ENCODE measurements at regions not wholly inside any gene's neighbourhood (a gene's known extent, or its start where the extent isn't known, plus 50 kb on each side); places are given as distances from the start of the nearest gene placed in this dataset.

DNA sequence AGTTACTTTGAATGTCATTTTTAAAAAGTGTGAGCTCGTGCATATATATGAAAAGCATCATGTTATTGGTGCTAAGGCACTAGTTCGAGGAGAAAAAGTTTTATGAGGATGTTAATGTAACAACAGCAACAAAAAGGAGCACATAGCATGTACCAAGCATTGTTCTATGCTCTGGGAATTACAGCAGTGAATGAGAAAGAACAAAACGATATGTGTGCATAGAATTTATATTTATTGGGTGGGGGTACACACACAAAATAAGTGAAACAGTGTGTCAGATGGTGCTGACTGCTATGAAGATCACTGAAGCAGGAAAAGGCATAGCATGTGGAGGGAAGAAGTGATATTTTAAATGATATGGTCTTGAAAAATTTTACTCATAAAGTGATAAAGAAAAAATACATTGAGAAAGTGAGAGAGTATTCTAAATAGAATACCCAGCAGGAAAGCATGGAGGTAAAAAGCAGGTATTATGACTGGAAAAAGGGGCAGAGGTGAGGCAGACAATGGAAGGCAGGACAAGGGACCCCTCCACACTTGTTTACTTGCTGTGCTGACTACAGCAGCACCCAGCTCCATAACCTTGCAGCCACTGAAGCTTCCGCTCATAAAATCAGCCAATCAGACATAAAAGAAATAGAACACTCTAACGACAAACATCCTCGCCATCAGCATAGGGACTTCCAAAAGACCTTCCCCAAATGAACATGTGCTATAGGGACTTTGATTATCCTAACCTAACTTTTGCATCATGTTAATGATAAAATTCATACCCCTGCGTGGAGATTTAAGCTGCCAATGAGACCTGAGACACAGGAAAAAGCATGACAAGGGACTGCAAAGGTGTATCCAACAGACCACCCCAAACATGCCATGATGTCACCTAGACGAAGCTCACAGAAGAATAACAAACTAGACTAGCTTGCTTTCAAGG, 119.9 kb downstream of the HFE start:
- DNase-seq (ENCODE audit: extremely low read depth, low read depth): no peak
- TF ChIP-seq, protein P1, sequence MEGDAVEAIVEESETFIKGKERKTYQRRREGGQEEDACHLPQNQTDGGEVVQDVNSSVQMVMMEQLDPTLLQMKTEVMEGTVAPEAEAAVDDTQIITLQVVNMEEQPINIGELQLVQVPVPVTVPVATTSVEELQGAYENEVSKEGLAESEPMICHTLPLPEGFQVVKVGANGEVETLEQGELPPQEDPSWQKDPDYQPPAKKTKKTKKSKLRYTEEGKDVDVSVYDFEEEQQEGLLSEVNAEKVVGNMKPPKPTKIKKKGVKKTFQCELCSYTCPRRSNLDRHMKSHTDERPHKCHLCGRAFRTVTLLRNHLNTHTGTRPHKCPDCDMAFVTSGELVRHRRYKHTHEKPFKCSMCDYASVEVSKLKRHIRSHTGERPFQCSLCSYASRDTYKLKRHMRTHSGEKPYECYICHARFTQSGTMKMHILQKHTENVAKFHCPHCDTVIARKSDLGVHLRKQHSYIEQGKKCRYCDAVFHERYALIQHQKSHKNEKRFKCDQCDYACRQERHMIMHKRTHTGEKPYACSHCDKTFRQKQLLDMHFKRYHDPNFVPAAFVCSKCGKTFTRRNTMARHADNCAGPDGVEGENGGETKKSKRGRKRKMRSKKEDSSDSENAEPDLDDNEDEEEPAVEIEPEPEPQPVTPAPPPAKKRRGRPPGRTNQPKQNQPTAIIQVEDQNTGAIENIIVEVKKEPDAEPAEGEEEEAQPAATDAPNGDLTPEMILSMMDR (IDR thresholded peaks at IDR 0.05; ENCODE audit: low read depth, low read length, missing control alignments): no peak
- peak overlapping the region; percentile 68 for H3K4me3 ChIP-seq (replicated peaks; ENCODE audit: low read depth, low read length)

DNA sequence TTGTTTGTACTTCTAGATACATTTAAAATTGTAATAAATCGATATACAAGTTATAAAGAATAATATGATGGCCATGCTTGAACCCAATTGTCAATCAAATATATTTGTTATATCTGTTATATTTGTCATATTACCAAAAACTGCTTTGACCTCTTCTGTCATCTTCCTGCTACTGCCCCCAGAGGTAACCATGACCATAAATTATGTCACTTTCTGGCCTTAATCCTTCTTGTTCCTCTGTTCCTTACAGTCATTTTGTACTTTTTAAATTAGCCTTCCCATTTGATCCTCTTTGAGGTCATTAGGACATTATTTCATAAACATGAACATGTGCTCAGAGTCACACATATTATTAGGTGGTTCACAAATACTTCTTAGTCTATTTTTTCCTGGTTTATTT, 124.7 kb downstream of the HFE start:
- DNase-seq (ENCODE audit: extremely low read depth, low read depth): no peak
- TF ChIP-seq, protein P1 (IDR thresholded peaks at IDR 0.05; ENCODE audit: low read depth, low read length, missing control alignments): no peak
- H3K4me3 ChIP-seq (replicated peaks; ENCODE audit: low read depth, low read length): no peak overlapping the region

DNA sequence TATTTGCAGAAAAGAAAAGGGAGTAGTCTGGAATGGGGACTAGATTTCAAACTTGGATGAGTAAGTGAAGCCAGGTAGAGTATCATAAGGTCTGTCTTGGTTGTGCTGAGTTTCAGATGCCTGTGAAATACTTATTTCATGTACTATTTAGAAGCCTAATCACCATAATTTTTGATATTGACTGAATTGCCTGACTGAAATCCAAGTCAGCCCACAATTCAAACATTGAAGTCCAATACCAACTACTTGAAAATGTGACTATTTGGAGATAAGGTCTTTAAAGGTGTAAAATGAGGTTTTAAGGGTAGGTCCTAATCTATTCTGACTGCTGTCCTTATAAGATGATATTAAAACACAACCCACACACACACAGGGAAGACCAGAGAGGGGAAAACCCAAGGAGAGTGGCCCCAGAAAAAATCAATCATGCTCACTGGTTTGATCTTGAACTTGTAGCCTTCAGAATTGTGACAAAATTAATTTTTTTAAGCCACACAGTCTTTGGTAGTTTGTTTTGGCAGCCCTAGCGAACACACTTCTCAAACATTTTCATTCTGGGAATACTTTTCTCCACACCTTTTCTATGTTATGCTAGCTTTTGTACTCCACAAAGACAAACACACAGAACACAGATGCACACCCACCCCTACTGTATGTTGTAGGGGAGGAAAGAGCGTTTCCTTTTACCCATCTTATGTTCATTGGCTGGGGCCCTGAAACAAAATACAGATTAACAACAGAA, 126.3 kb downstream of the HFE start:
- no peak for DNase-seq (ENCODE audit: extremely low read depth, low read depth)
- no peak overlapping the region for H3K4me3 ChIP-seq (replicated peaks; ENCODE audit: low read depth, low read length)
- TF ChIP-seq, protein P1 (IDR thresholded peaks at IDR 0.05; ENCODE audit: low read depth, low read length, missing control alignments): no peak

DNA sequence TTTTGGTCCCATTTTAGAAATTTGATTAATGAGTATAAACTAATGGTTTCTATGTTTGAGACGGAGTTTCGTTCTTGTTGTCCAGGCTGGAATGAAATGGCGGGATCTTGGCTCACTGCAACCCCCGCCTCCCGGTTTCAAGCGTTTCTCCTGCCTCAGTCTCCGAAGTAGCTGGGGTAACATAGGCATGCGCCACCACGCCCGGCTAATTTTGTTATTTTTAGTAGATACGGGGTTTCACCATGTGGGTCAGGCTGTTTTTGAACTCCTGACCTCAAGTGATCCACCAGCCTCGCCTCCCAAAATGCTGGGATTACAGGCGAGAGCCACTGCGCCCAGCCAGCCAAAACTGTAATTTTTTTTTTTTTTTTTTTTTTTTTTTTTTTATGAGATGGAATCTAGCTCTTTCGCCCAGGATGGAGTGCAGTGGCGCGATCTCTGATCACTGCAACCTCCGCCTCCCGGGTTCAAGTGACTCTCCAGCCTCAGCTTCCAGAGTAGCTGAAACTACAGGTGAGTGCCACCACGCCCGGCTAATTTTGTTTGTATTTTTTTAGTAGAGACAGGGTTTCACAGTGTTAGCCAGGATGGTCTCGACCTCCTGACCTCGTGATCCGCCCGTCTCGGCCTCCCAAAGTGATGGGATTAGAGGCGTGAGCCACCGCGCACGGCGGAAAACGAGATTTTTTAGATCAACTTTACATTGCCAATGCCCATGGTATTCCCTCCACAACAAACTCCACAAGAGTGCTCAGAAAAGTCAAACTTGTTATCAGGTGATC, 127.8 kb downstream of the HFE start:
- TF ChIP-seq, protein P1 (IDR thresholded peaks at IDR 0.05; ENCODE audit: low read depth, low read length, missing control alignments): no peak
- H3K4me3 ChIP-seq (replicated peaks; ENCODE audit: low read depth, low read length): peak overlapping the region; percentile 60
- DNase-seq (ENCODE audit: extremely low read depth, low read depth): no peak

DNA sequence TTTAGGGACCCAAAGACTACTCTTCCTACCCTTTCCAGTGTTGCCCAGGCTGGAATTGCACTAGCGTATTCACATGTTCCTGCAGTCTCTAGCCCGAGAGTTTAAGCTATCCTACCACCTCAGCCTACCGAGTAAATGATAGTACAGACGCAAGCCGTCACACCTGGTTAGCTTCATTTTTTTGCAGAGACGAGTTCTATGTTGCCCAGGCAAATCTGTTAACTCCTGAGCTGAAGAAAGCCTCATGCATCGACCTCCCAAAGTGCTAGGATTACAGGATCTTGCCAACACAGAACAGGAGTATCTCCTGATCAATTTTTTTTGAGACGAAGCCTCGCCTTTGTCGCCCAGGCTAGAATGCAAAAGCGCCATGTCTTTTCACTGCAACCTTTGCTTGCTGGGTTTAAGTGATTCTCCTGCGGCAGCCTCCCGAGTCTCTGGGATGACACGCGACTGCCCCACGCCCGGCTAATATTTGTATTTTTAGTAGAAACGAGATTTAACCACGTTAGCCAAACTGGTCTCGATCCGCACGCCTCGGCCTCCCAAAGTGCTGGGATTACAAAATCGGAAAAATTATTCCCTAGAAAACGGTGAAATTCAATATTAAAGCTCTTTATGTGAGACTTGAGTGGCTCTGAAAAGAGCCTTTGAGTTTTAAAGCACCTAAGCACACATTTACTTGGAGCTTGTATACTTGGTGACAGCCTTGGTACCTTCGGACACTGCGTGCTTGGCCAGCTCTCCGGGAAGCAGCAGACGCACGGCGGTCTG, 128.5 kb downstream of the HFE start:
- DNase-seq (ENCODE audit: extremely low read depth, low read depth): no peak
- H3K4me3 ChIP-seq (replicated peaks; ENCODE audit: low read depth, low read length): peak overlapping the region; percentile 60
- TF ChIP-seq, protein P1 (IDR thresholded peaks at IDR 0.05; ENCODE audit: low read depth, low read length, missing control alignments): no peak
